22Rv1 (cell line): ENCODE measurements at regions not wholly inside any gene's neighbourhood (a gene's known extent, or its start where the extent isn't known, plus 50 kb on each side); places are given as distances from the start of the nearest gene placed in this dataset.

ENCODE experiments used
- H3K27ac ChIP-seq: fragments of 450-650 bp; 2 replicates; pipeline ENCODE4 v1.5.1; 2017
- ZFX ChIP-seq: fragments of 450-650 bp; IDR thresholded peaks from 2 replicates; pipeline ENCODE4 v1.6.1; 2017; ENCODE audit warnings: antibody characterized with exemption, borderline replicate concordance
- TF ChIP-seq, protein P1 (sequence below): fragments of 450-650 bp; IDR thresholded peaks from 2 replicates; pipeline ENCODE4 v1.5.1; 2017; ENCODE audit warnings: mild to moderate bottlenecking

- TF ChIP-seq, protein P1, sequence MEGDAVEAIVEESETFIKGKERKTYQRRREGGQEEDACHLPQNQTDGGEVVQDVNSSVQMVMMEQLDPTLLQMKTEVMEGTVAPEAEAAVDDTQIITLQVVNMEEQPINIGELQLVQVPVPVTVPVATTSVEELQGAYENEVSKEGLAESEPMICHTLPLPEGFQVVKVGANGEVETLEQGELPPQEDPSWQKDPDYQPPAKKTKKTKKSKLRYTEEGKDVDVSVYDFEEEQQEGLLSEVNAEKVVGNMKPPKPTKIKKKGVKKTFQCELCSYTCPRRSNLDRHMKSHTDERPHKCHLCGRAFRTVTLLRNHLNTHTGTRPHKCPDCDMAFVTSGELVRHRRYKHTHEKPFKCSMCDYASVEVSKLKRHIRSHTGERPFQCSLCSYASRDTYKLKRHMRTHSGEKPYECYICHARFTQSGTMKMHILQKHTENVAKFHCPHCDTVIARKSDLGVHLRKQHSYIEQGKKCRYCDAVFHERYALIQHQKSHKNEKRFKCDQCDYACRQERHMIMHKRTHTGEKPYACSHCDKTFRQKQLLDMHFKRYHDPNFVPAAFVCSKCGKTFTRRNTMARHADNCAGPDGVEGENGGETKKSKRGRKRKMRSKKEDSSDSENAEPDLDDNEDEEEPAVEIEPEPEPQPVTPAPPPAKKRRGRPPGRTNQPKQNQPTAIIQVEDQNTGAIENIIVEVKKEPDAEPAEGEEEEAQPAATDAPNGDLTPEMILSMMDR: no peak
- TF ChIP-seq ZFX: no peak
- no peak overlapping the region for H3K27ac ChIP-seq
Measured at GRCh38 chr3:147713234-147714133, 304.3 kb downstream of the ZIC1 start.

GRCh38 chr3:147729641-147730040, 320.5 kb downstream of the ZIC1 start:
- TF ChIP-seq ZFX: no peak
- TF ChIP-seq, protein P1: no peak
- H3K27ac ChIP-seq: no peak overlapping the region

DNA sequence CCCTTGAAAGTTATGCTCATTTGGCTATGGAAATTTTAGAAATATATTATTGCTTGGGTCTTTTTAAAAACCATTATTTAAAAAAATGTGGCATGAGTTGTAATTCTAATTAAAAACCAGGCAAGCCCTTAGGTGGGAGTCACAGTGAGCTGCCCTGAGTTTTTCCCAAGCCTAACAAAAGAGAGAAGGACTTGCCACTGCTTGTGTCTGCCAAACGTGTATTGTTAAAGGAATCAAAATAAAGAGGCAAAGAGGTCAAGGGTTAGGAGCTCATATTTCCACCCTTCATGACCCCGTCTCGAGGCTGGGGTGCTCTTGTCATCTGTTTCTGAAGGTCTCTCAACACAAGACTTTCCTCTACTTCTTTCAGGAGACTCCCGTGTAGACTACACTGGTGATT, 321.1 kb downstream of the ZIC1 start:
- H3K27ac ChIP-seq: no peak overlapping the region
- no peak for TF ChIP-seq ZFX
- TF ChIP-seq, protein P1: no peak

- no peak for TF ChIP-seq ZFX
- TF ChIP-seq, protein P1: no peak
- no peak overlapping the region for H3K27ac ChIP-seq
Measured at GRCh38 chr3:147733217-147733616, 324.1 kb downstream of the ZIC1 start.

DNA sequence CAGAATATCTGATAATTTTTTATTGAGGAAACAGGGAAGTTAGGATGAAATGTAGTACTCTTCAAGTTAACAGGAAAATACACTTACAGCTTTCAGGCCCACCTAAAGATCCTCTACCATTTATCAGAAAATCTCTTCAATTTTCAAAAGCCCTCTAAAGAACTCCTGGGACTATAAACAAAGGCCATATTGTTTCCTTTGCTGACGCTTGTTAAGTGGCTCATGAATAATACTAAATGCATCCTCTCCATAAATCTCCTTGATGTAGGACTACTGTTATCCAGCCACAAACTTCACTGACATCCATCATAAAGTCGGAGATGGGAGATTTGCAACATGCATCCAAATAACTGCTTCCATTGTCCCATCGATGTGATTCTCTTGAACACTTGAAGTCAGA, 326.5 kb downstream of the ZIC1 start:
- no peak for TF ChIP-seq ZFX
- TF ChIP-seq, protein P1: no peak
- H3K27ac ChIP-seq: no peak overlapping the region

DNA sequence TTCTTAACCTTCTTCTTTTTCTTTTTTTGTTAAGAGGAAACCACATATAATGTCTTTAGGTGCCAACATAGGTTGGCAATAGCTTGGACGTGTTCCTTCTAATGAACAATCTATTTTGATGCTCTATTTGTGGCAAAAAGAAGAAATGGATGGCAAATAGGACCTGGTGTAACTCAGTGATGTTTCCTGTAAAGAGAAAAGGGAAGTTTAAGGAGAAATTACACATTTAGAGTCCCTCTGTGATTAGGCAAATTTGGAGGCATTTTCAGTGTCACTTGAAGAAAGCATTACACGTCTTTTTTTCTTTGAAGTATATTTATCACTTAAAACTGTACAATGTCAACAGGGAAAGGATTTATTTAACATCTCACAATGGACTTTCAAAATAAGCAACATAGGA, 327.1 kb downstream of the ZIC1 start:
- no peak for TF ChIP-seq ZFX
- TF ChIP-seq, protein P1: no peak
- H3K27ac ChIP-seq: no peak overlapping the region

- TF ChIP-seq ZFX: no peak
- TF ChIP-seq, protein P1: no peak
- H3K27ac ChIP-seq: no peak overlapping the region
Measured at GRCh38 chr3:147737376-147737775, 328.2 kb downstream of the ZIC1 start.
